HepG2 (cell line): ENCODE measurements at regions not wholly inside any gene's neighbourhood (a gene's known extent, or its start where the extent isn't known, plus 50 kb on each side); places are given as distances from the start of the nearest gene placed in this dataset.

Source experiments
- ATAC-seq: fragments of 200-7000 bp; cut with Tn5 transposase; 3 replicates; pipeline ENCODE4 v1.9.1; 2020; ENCODE audit warnings: mild to moderate bottlenecking, moderate library complexity
- BruUV-seq: library from RNA; stranded (reverse); fragments of 400-500 nt; replicated peaks from 2 replicates; lab custom pipeline; 2021; lab: Mats Ljungman, UMichigan
- CTCF ChIA-PET: fragments of 300-600 bp; formaldehyde crosslinking; extraction: SDS; loops from one replicate; lab custom pipeline; 2021; ENCODE audit warnings: low total read pairs, inconsistent platforms, low intra/inter-chr PET ratio; lab: Yijun Ruan, JAX
- POLR2A ChIA-PET: fragments of 350-600 bp; sonication (Branson Sonifier 250); formaldehyde crosslinking; loops from one replicate; lab custom pipeline; 2020; ENCODE audit warnings: antibody characterized with exemption, inconsistent platforms; lab: Yijun Ruan, JAX
- DNase-seq: peaks from one replicate; pipeline ENCODE4 v3.0.0-alpha.2; 2015; ENCODE audit warnings: low spot score
- FAIRE-seq: peaks from 3 replicates; lab custom pipeline; 2011; peaks lifted over from hg19 to GRCh38; lab: Jason Lieb, UNC
- H2AFZ ChIP-seq: one replicate; pipeline ENCODE4 v1.6.1; 2011; ENCODE audit warnings: low read length, inconsistent platforms
- H3K27ac ChIP-seq: fragments of 300-600 bp; 3 replicates; pipeline ENCODE4 v1.8.0; 2011; ENCODE audit warnings: mixed run types, mild to moderate bottlenecking, mixed read lengths, low read length, inconsistent platforms; ENCODE audit not compliant: insufficient read depth; ENCODE audit errors: extremely low read length
- H3K27me3 ChIP-seq, 2 experiments: fragments of 200-600 bp in 1 of 2; 2 replicates in 1 of 2; 3 replicates in 1 of 2; pipeline versions ENCODE4 v1.6.0 to v1.8.0; 2011; ENCODE audit warnings: low read length in 2 of 2, mild to moderate bottlenecking in 2 of 2, moderate library complexity in 2 of 2, inconsistent platforms in 1 of 2; ENCODE audit not compliant: insufficient read depth in 2 of 2, control insufficient read depth in 1 of 2
- H3K36me3 ChIP-seq, 2 experiments: fragments of 200-600 bp in 1 of 2; replicated peaks in 1 of 2; 2 replicates in 1 of 2; 3 replicates in 1 of 2; pipeline versions ENCODE4 v1.5.1 to v1.8.0; 2011; ENCODE audit warnings: low read length in 2 of 2, inconsistent platforms in 1 of 2; ENCODE audit not compliant: insufficient read depth in 2 of 2, control insufficient read depth in 1 of 2
- H3K4me1 ChIP-seq: 2 replicates; pipeline ENCODE4 v1.5.1; 2012; ENCODE audit warnings: low read length, inconsistent platforms; ENCODE audit not compliant: insufficient read depth
- H3K4me2 ChIP-seq: 2 replicates; pipeline ENCODE4 v1.6.0; 2011; ENCODE audit warnings: low read depth, low read length, inconsistent platforms
- H3K4me3 ChIP-seq, 3 experiments: fragments of 200-600 bp in 1 of 3; sonication (generic), shearing (Covaris generic) in 1 of 3; replicated peaks in 1 of 3; 2 replicates each; pipeline ENCODE4 v1.5.1; 2011 to 2016; ENCODE audit warnings: low read length in 3 of 3, inconsistent platforms in 2 of 3, low read depth in 2 of 3, mild to moderate bottlenecking in 2 of 3, control low read depth in 1 of 3, mixed read lengths in 1 of 3; ENCODE audit not compliant: insufficient read depth in 1 of 3
- H3K79me2 ChIP-seq: one replicate; pipeline ENCODE4 v1.6.1; 2011; ENCODE audit warnings: low read length, inconsistent platforms; ENCODE audit not compliant: insufficient read depth
- H3K9ac ChIP-seq: 2 replicates; pipeline ENCODE4 v1.6.0; 2011; ENCODE audit warnings: mild to moderate bottlenecking, low read depth, low read length, inconsistent platforms; ENCODE audit not compliant: insufficient read depth
- H3K9me3 ChIP-seq: 2 replicates; pipeline ENCODE4 v1.5.1; 2012; ENCODE audit warnings: mild to moderate bottlenecking, low read length
- H4K20me1 ChIP-seq: 2 replicates; pipeline ENCODE4 v1.6.0; 2011; ENCODE audit warnings: inconsistent platforms, mild to moderate bottlenecking, low read length, moderate library complexity; ENCODE audit not compliant: insufficient read depth
- AHR ChIP-seq: IDR thresholded peaks from 2 replicates; pipeline ENCODE4 v1.6.1; 2018; ENCODE audit warnings: missing genetic modification reagents, missing compliant biosample characterization
- ARNTL ChIP-seq: sonication (generic); formaldehyde crosslinking; IDR thresholded peaks from 2 replicates; pipeline ENCODE4 v1.4.0; 2020; ENCODE audit warnings: mild to moderate bottlenecking, missing genetic modification reagents
- DMAP1 ChIP-seq: IDR thresholded peaks from 2 replicates; pipeline ENCODE4 v1.6.1; 2016
- EP300 ChIP-seq, 3 experiments: sonication (generic) in 1 of 3; formaldehyde crosslinking in 1 of 3; IDR thresholded peaks; 2 replicates each; pipeline versions ENCODE4 v1.5.1 to v1.6.1; 2011 to 2020; ENCODE audit warnings: low read depth in 2 of 3, low read length in 2 of 3, borderline replicate concordance in 1 of 3, improper control_type of control experiment in 1 of 3, mild to moderate bottlenecking in 1 of 3, missing genetic modification reagents in 1 of 3, moderate library complexity in 1 of 3
- NCOA1 ChIP-seq: sonication (generic); formaldehyde crosslinking; IDR thresholded peaks from 2 replicates; pipeline ENCODE4 v1.9.0; 2021; ENCODE audit warnings: missing genetic modification reagents
- ONECUT2 ChIP-seq: sonication (generic); formaldehyde crosslinking; IDR thresholded peaks from 2 replicates; pipeline ENCODE4 v1.4.0; 2020; ENCODE audit warnings: missing genetic modification reagents
- PHB2 ChIP-seq: fragments of 450-650 bp; IDR thresholded peaks from 2 replicates; pipeline ENCODE4 v1.6.1; 2018; ENCODE audit not compliant: partially characterized antibody
- PHF20 ChIP-seq: sonication (generic); formaldehyde crosslinking; IDR thresholded peaks from 2 replicates; pipeline ENCODE4 v1.5.0; 2020; ENCODE audit warnings: mild to moderate bottlenecking, missing genetic modification reagents
- SMC3 ChIP-seq: IDR thresholded peaks from 2 replicates; pipeline ENCODE4 v1.6.1; 2011; ENCODE audit warnings: low read length, improper control_type of control experiment
- TMF1 ChIP-seq: sonication (generic); formaldehyde crosslinking; IDR thresholded peaks from 2 replicates; pipeline ENCODE4 v1.8.1; 2022; ENCODE audit warnings: low read depth, missing genetic modification reagents
- ZNF329 ChIP-seq: sonication (generic); formaldehyde crosslinking; IDR thresholded peaks from 2 replicates; pipeline ENCODE4 v1.9.0; 2021; ENCODE audit warnings: low read depth, mild to moderate bottlenecking, missing genetic modification reagents
- ZNF335 ChIP-seq: sonication (generic); formaldehyde crosslinking; IDR thresholded peaks from 2 replicates; pipeline ENCODE4 v1.4.0; 2020; ENCODE audit warnings: missing genetic modification reagents
- ZNF34 ChIP-seq: sonication (generic); formaldehyde crosslinking; IDR thresholded peaks from 2 replicates; pipeline ENCODE4 v1.4.0; 2020; ENCODE audit warnings: mild to moderate bottlenecking, missing genetic modification reagents, borderline replicate concordance
- ZNF510 ChIP-seq: sonication (generic); formaldehyde crosslinking; IDR thresholded peaks from 2 replicates; pipeline ENCODE4 v1.4.0; 2020; ENCODE audit warnings: low read depth, mild to moderate bottlenecking, missing genetic modification reagents
- WGBS: methylation state at CpG from one replicate; pipeline ENCODE4 v1.1.6; 2017; ENCODE audit warnings: low lambda C conversion rate; 5-methylcytosine and 5-hydroxymethylcytosine counted together
- in situ Hi-C: cut with HindIII; loops from 2 replicates; pipeline ENCODE4 v1.10.0; 2017; ENCODE audit warnings: low pct_unique_long_range_greater_than_20kb; ENCODE audit not compliant: extremely low pct_ligation_motif_present
- intact Hi-C: fragments of 100-400 bp; cut with micrococcal nuclease; formaldehyde crosslinking; loops from one replicate; pipeline ENCODE4 v1.10.0; 2022; ENCODE audit not compliant: unreplicated experiment
- TF ChIP-seq, protein P1 (sequence below): sonication (generic); formaldehyde crosslinking; IDR thresholded peaks from 2 replicates; pipeline ENCODE4 v1.8.1; 2023; ENCODE audit warnings: mild to moderate bottlenecking, missing genetic modification reagents
- TF ChIP-seq, protein P2 (sequence below): sonication (generic); formaldehyde crosslinking; IDR thresholded peaks from 2 replicates; pipeline ENCODE4 v1.8.0; 2022; ENCODE audit warnings: missing genetic modification reagents, low read depth, mild to moderate bottlenecking, borderline replicate concordance
- TF ChIP-seq, protein P3 (sequence below): sonication (generic); formaldehyde crosslinking; IDR thresholded peaks from 2 replicates; pipeline ENCODE4 v1.8.0; 2022; ENCODE audit warnings: missing genetic modification reagents, mild to moderate bottlenecking, inconsistent platforms, borderline replicate concordance
- TF ChIP-seq, protein P4 (sequence below): IDR thresholded peaks from 2 replicates; pipeline ENCODE4 v1.6.1; 2016; ENCODE audit warnings: low read depth
- TF ChIP-seq, protein P5 (sequence below): sonication (generic); formaldehyde crosslinking; IDR thresholded peaks from 2 replicates; pipeline ENCODE4 v1.4.0; 2020; ENCODE audit warnings: mild to moderate bottlenecking, missing genetic modification reagents, borderline replicate concordance

DNA sequence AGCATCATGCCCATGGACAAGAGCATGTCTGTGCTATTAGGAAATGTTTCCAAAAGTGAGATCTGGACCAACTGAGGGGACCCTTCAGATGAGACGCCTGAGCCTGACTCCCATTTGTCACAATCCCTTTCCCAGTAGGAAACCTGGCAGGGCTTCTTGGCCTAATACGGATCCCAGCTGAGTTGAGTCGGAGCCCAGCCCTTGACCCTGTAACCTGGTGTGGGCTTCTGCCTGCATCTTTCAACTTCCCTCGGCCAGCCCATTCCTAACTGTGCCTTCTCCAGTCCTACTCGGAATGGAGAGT is 148.3 kb downstream of the IRX2 start:
- Histone ChIP-seq H3K4me2 (no peak overlapping the region), H3K9me3 (no peaks in the 10 kb centered on the region), H3K4me3 (no peak overlapping the region), H3K36me3 (no peaks in the 10 kb centered on the region), H3K27ac (no peak overlapping the region), H2AFZ (no peak overlapping the region), H3K27me3 (peaks cover 2 to 9% of the 10 kb centered on the region in 2 experiments; a peak in 2 of 5 replicates), H3K4me1 (no peaks in the 10 kb centered on the region), H3K9ac (no peak overlapping the region), H3K79me2 (no peaks in the 10 kb centered on the region), H4K20me1 (no peaks in the 10 kb centered on the region; the same call in 1 of the 2 replicates)
- POLR2A ChIA-PET = no interaction called here
- no peak for ATAC-seq
- TF ChIP-seq, protein P1, sequence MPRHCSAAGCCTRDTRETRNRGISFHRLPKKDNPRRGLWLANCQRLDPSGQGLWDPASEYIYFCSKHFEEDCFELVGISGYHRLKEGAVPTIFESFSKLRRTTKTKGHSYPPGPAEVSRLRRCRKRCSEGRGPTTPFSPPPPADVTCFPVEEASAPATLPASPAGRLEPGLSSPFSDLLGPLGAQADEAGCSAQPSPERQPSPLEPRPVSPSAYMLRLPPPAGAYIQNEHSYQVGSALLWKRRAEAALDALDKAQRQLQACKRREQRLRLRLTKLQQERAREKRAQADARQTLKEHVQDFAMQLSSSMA = no peak
- TF ChIP-seq EP300 (IDR thresholded peaks at IDR 0.05; ENCODE audit: low read depth in 2 of 2, low read length in 2 of 2) (no peak), EP300 (CRISPR knock-in tag; IDR thresholded peaks at IDR 0.05; ENCODE audit: borderline replicate concordance) (no peak), TMF1 (CRISPR knock-in tag) (no peak), PHF20 (CRISPR knock-in tag) (no peak), ZNF335 (CRISPR knock-in tag) (no peak), ONECUT2 (CRISPR knock-in tag) (no peak), SMC3 (no peak), NCOA1 (CRISPR knock-in tag) (no peak), ZNF510 (CRISPR knock-in tag) (no peak), DMAP1 (CRISPR knock-in tag) (no peak), ZNF329 (CRISPR knock-in tag) (no peak), ARNTL (CRISPR knock-in tag) (no peak), ZNF34 (CRISPR knock-in tag) (no peak), AHR (CRISPR knock-in tag) (no peak), PHB2 (no peak)
- TF ChIP-seq, protein P2, sequence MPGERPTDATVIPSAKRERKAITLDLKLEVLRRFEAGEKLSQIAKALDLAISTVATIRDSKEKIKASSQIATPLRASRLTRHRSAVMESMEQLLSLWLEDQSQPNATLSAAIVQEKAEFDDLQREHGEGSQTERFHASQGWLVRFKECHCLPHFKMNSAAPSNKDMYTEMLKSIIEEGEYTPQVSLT = no peak
- TF ChIP-seq, protein P3, sequence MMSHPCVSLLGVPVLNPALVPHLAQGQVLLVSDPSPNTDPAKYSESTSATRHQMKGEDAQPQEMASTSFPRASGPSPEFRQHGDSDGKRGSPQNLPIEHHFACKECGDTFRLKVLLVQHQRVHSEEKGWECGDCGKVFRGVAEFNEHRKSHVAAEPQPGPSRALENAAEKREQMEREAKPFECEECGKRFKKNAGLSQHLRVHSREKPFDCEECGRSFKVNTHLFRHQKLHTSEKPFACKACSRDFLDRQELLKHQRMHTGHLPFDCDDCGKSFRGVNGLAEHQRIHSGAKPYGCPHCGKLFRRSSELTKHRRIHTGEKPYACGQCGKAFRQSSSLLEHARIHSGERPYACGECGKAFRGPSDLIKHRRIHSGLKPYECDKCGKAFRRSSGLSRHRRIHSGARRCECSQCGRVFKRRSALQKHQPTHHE (CRISPR knock-in tag) = no peak
- TF ChIP-seq, protein P4, sequence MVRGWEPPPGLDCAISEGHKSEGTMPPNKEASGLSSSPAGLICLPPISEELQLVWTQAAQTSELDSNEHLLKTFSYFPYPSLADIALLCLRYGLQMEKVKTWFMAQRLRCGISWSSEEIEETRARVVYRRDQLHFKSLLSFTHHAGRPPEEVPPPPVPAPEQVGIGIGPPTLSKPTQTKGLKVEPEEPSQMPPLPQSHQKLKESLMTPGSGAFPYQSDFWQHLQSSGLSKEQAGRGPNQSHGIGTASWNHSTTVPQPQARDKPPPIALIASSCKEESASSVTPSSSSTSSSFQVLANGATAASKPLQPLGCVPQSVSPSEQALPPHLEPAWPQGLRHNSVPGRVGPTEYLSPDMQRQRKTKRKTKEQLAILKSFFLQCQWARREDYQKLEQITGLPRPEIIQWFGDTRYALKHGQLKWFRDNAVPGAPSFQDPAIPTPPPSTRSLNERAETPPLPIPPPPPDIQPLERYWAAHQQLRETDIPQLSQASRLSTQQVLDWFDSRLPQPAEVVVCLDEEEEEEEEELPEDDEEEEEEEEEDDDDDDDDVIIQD (CRISPR knock-in tag) = no peak
- TF ChIP-seq, protein P5, sequence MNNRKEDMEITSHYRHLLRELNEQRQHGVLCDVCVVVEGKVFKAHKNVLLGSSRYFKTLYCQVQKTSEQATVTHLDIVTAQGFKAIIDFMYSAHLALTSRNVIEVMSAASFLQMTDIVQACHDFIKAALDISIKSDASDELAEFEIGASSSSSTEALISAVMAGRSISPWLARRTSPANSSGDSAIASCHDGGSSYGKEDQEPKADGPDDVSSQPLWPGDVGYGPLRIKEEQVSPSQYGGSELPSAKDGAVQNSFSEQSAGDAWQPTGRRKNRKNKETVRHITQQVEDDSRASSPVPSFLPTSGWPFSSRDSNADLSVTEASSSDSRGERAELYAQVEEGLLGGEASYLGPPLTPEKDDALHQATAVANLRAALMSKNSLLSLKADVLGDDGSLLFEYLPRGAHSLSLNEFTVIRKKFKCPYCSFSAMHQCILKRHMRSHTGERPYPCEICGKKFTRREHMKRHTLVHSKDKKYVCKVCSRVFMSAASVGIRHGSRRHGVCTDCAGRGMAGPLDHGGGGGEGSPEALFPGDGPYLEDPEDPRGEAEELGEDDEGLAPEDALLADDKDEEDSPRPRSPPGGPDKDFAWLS = no peak
- intact Hi-C loops = no loop called here
- 3% methylated on average over 5 of the region's 5 CpGs for whole genome bisulfite sequencing
- no peak for FAIRE-seq
- in situ Hi-C loops = no loop called here
- no TSS peak for BruUV-seq
- DNase-seq = no peak
- CTCF ChIA-PET = no interaction called here
